ENCODE measurements at regions not wholly inside any gene's neighbourhood (a gene's known extent, or its start where the extent isn't known, plus 50 kb on each side); places are given as distances from the start of the nearest gene placed in this dataset.

DNA sequence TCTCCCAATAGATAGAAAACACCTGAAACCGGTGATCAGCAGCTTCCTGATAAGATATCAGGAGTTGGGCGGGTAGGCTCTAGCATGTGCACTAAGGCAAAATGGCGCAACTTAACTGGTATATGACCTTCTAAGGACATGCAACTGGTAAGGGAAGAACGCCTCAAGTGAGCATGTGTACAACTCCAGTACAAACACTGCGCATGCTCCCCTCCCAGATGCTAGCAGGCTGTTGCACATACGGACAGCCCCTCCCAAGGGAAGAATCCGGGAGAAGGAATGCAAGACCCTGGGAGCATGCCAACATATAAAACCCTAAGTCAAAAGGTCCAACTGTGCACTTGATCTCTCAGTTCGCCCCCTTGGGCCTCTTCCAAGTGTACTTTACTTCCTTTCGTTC is 110.8 kb downstream of the TSEN15 start (continued):
- TF ChIP-seq TCF12 (IDR thresholded peaks at IDR 0.05; ENCODE audit: low read depth, low read length), result no peak
